Trophoblast cell (in vitro differentiated cells and primary cell): ENCODE measurements at regions not wholly inside any gene's neighbourhood (a gene's known extent, or its start where the extent isn't known, plus 50 kb on each side); places are given as distances from the start of the nearest gene placed in this dataset.

Experiments used
- DNase-seq, 2 donors: peaks; one replicate each; pipeline ENCODE4 v3.0.0-alpha.2; 2016
- H2AFZ ChIP-seq: 2 replicates; pipeline ENCODE4 v1.6.1; 2013; ENCODE audit warnings: low read length, moderate library complexity, mild to moderate bottlenecking; ENCODE audit not compliant: insufficient read depth, poor library complexity
- H2AK5ac ChIP-seq: 2 replicates; pipeline ENCODE4 v1.6.1; 2013; ENCODE audit warnings: mild to moderate bottlenecking, low read length
- H2BK120ac ChIP-seq: 2 replicates; pipeline ENCODE4 v1.6.1; 2013; ENCODE audit warnings: low read length, mild to moderate bottlenecking, moderate library complexity; ENCODE audit not compliant: insufficient read depth, poor library complexity
- H2BK12ac ChIP-seq: 2 replicates; pipeline ENCODE4 v1.6.1; 2013; ENCODE audit warnings: mild to moderate bottlenecking, low read length, moderate library complexity
- H2BK5ac ChIP-seq: 2 replicates; pipeline ENCODE4 v1.6.1; 2013; ENCODE audit warnings: low read length, low read depth, moderate library complexity, mild to moderate bottlenecking; ENCODE audit not compliant: poor library complexity
- H3K14ac ChIP-seq: 2 replicates; pipeline ENCODE4 v1.6.1; 2013; ENCODE audit warnings: mild to moderate bottlenecking, low read length
- H3K18ac ChIP-seq: 2 replicates; pipeline ENCODE4 v1.6.1; 2013; ENCODE audit warnings: mild to moderate bottlenecking, low read length
- H3K23ac ChIP-seq: 2 replicates; pipeline ENCODE4 v1.6.1; 2013; ENCODE audit warnings: low read length
- H3K27ac ChIP-seq: 2 replicates; pipeline ENCODE4 v1.5.1; 2013; ENCODE audit warnings: low read depth, mild to moderate bottlenecking, inconsistent platforms, low read length, moderate library complexity
- H3K27me3 ChIP-seq: 2 replicates; pipeline ENCODE4 v1.6.1; 2013; ENCODE audit warnings: inconsistent platforms, mild to moderate bottlenecking, low read length, moderate library complexity; ENCODE audit not compliant: insufficient read depth
- H3K36me3 ChIP-seq, 2 experiments: 1 replicate in 1 of 2; 2 replicates in 1 of 2; pipeline ENCODE4 v1.6.1; 2013; ENCODE audit warnings: low read length in 2 of 2, mild to moderate bottlenecking in 2 of 2, moderate library complexity in 1 of 2; ENCODE audit not compliant: insufficient read depth in 2 of 2, control insufficient read depth in 1 of 2
- H3K4ac ChIP-seq: 2 replicates; pipeline ENCODE4 v1.6.1; 2013; ENCODE audit warnings: low read depth, mild to moderate bottlenecking, low read length, moderate library complexity
- H3K4me1 ChIP-seq, 2 experiments: 1 replicate in 1 of 2; 2 replicates in 1 of 2; pipeline ENCODE4 v1.6.1; 2013; ENCODE audit warnings: low read length in 2 of 2, mild to moderate bottlenecking in 2 of 2, moderate library complexity in 1 of 2; ENCODE audit not compliant: insufficient read depth in 2 of 2, control insufficient read depth in 1 of 2
- H3K4me2 ChIP-seq: 2 replicates; pipeline ENCODE4 v1.6.1; 2013; ENCODE audit warnings: inconsistent platforms, mild to moderate bottlenecking, low read length, moderate library complexity
- H3K4me3 ChIP-seq: 2 replicates; pipeline ENCODE4 v1.5.1; 2013; ENCODE audit warnings: mild to moderate bottlenecking, low read depth, low read length, inconsistent platforms
- H3K79me1 ChIP-seq: one replicate; pipeline ENCODE4 v1.6.1; 2013; ENCODE audit warnings: low read length
- H3K79me2 ChIP-seq: 2 replicates; pipeline ENCODE4 v1.6.1; 2013; ENCODE audit warnings: low read length, mild to moderate bottlenecking; ENCODE audit not compliant: control insufficient read depth, insufficient read depth, poor library complexity
- H3K9ac ChIP-seq: 2 replicates; pipeline ENCODE4 v1.6.1; 2013; ENCODE audit warnings: mild to moderate bottlenecking, low read length
- H3K9me3 ChIP-seq: 2 replicates; pipeline ENCODE4 v1.6.1; 2013; ENCODE audit warnings: low read depth, mild to moderate bottlenecking, control low read depth, inconsistent platforms, low read length; ENCODE audit not compliant: insufficient read depth
- H4K12ac ChIP-seq: 2 replicates; pipeline ENCODE4 v1.6.1; 2013; ENCODE audit warnings: low read depth, mild to moderate bottlenecking, low read length, moderate library complexity
- H4K8ac ChIP-seq: 2 replicates; pipeline ENCODE4 v1.6.1; 2013; ENCODE audit warnings: low read depth, mild to moderate bottlenecking, low read length, moderate library complexity
- H4K91ac ChIP-seq: one replicate; pipeline ENCODE4 v1.6.1; 2013; ENCODE audit warnings: low read depth, mild to moderate bottlenecking, low read length, moderate library complexity
- whole genome bisulfite sequencing: extraction: QIAGEN DNeasy Blood & Tissue Kit; methylation state at CpG from one replicate; pipeline ENCODE4 v1.1.7; 2013; ENCODE audit warnings: missing lambda C conversion rate; ENCODE audit not compliant: insufficient read length, insufficient coverage; ENCODE audit errors: extremely low coverage; 5-methylcytosine and 5-hydroxymethylcytosine counted together

GRCh38 chr19:33878030-33878544 lies 81.4 kb downstream of the KCTD15 start:
- Histone ChIP-seq H3K27me3 (no peaks in the 10 kb centered on the region), H2AFZ (no peak overlapping the region), H3K18ac (no peak overlapping the region)

GRCh38 chr19:33878910-33879810 lies 82.5 kb downstream of the KCTD15 start:
- no CpG with 5 or more reads among the region's 11 CpGs for WGBS
- H3K27me3 ChIP-seq: no peaks in the 10 kb centered on the region

More at GRCh38 chr19:33878030-33878544, 81.4 kb downstream of the KCTD15 start:
- Histone ChIP-seq H4K8ac (no peak overlapping the region), H3K4ac (no peak overlapping the region), H3K4me1 (peaks cover 0 to 2% of the 10 kb centered on the region in 2 experiments), H3K14ac (no peak overlapping the region), H3K4me2 (no peak overlapping the region), H3K4me3 (no peak overlapping the region), H3K23ac (no peak overlapping the region), H2BK12ac (no peak overlapping the region), H3K36me3 (no peaks in the 10 kb centered on the region), H3K9ac (no peak overlapping the region), H4K12ac (no peak overlapping the region), H3K9me3 (no peaks in the 10 kb centered on the region), H3K79me2 (no peaks in the 10 kb centered on the region), H2AK5ac (no peak overlapping the region), H3K27ac (no peak overlapping the region), H2BK120ac (no peak overlapping the region), H4K91ac (no peak overlapping the region), H2BK5ac (no peak overlapping the region), H3K79me1 (no peaks in the 10 kb centered on the region)
- no CpG with 5 or more reads among the region's 13 CpGs for WGBS
- DNase-seq: no peak

GRCh38 chr19:33879818-33880575 lies 83.3 kb downstream of the KCTD15 start:
- Histone ChIP-seq H4K12ac (no peak overlapping the region), H3K79me1 (no peaks in the 10 kb centered on the region), H2BK5ac (no peak overlapping the region), H3K36me3 (no peaks in the 10 kb centered on the region), H3K4me3 (no peak overlapping the region), H3K4ac (no peak overlapping the region), H2BK120ac (no peak overlapping the region), H3K27me3 (no peaks in the 10 kb centered on the region), H4K91ac (no peak overlapping the region), H3K23ac (no peak overlapping the region), H3K9me3 (no peaks in the 10 kb centered on the region), H3K4me1 (peaks cover 6 to 7% of the 10 kb centered on the region in 2 experiments), H3K9ac (no peak overlapping the region), H3K4me2 (no peak overlapping the region), H3K79me2 (no peaks in the 10 kb centered on the region), H3K14ac (no peak overlapping the region), H2AK5ac (no peak overlapping the region), H2AFZ (no peak overlapping the region), H3K27ac (no peak overlapping the region), H3K18ac (no peak overlapping the region), H4K8ac (no peak overlapping the region), H2BK12ac (no peak overlapping the region)
- no CpG with 5 or more reads among the region's 15 CpGs for whole genome bisulfite sequencing
- DNase-seq: no peak

More at GRCh38 chr19:33878910-33879810, 82.5 kb downstream of the KCTD15 start:
- H3K4ac ChIP-seq: no peak overlapping the region
- H3K4me1 ChIP-seq: peaks cover 6% of the 10 kb centered on the region in 2 experiments
- H3K23ac ChIP-seq: no peak overlapping the region
- no peak overlapping the region for H4K8ac ChIP-seq
- H4K12ac ChIP-seq: no peak overlapping the region
- no peak overlapping the region for H2BK5ac ChIP-seq
- H2AK5ac ChIP-seq: no peak overlapping the region
- no peaks in the 10 kb centered on the region for H3K36me3 ChIP-seq
- H3K14ac ChIP-seq: no peak overlapping the region
- no peak overlapping the region for H3K4me3 ChIP-seq
- no peaks in the 10 kb centered on the region for H3K9me3 ChIP-seq
- no peak overlapping the region for H3K27ac ChIP-seq
- H3K79me1 ChIP-seq: no peaks in the 10 kb centered on the region
- no peak overlapping the region for H2BK120ac ChIP-seq
- H3K4me2 ChIP-seq: no peak overlapping the region
- H3K18ac ChIP-seq: no peak overlapping the region
- no peaks in the 10 kb centered on the region for H3K79me2 ChIP-seq
- H2BK12ac ChIP-seq: no peak overlapping the region
- H3K9ac ChIP-seq: no peak overlapping the region
- H2AFZ ChIP-seq: no peak overlapping the region
- H4K91ac ChIP-seq: no peak overlapping the region
- no peak for DNase-seq

- no peaks in the 10 kb centered on the region for H3K36me3 ChIP-seq
- no peak overlapping the region for H4K91ac ChIP-seq
- no peak overlapping the region for H3K18ac ChIP-seq
- no peaks in the 10 kb centered on the region for H3K79me2 ChIP-seq
- no peak overlapping the region for H4K12ac ChIP-seq
- peak overlapping the region; percentile 5 for H3K4me2 ChIP-seq
- H3K4ac ChIP-seq: no peak overlapping the region
- no peak overlapping the region for H3K27ac ChIP-seq
- peak overlapping the region; percentile 44 for H2AFZ ChIP-seq
- H3K4me1 ChIP-seq: peaks cover 6 to 7% of the 10 kb centered on the region in 2 experiments
- no peak for DNase-seq
- no peak overlapping the region for H2BK12ac ChIP-seq
- H2BK5ac ChIP-seq: peak overlapping the region; percentile 15
- WGBS: no CpG with 5 or more reads among the region's 12 CpGs
- H3K79me1 ChIP-seq: no peaks in the 10 kb centered on the region
- no peaks in the 10 kb centered on the region for H3K27me3 ChIP-seq
- H3K14ac ChIP-seq: no peak overlapping the region
- no peak overlapping the region for H3K4me3 ChIP-seq
- H2BK120ac ChIP-seq: no peak overlapping the region
- no peak overlapping the region for H3K23ac ChIP-seq
- H2AK5ac ChIP-seq: no peak overlapping the region
- no peaks in the 10 kb centered on the region for H3K9me3 ChIP-seq
- peak overlapping the region; percentile 55 for H4K8ac ChIP-seq
- no peak overlapping the region for H3K9ac ChIP-seq
Observed at GRCh38 chr19:33883859-33884519, 87.3 kb downstream of the KCTD15 start.
